Ishikawa (cell line): ENCODE measurements at regions not wholly inside any gene's neighbourhood (a gene's known extent, or its start where the extent isn't known, plus 50 kb on each side); places are given as distances from the start of the nearest gene placed in this dataset.

Experiments used
- CEBPB ChIP-seq: IDR thresholded peaks from 2 replicates; pipeline ENCODE4 v1.6.1; 2012
- CREB1 ChIP-seq: IDR thresholded peaks from 2 replicates; pipeline ENCODE4 v1.6.1; 2012; ENCODE audit warnings: low read depth
- EP300 ChIP-seq: IDR thresholded peaks from 2 replicates; pipeline ENCODE4 v1.6.1; 2012; ENCODE audit warnings: borderline replicate concordance
- FOXM1 ChIP-seq: IDR thresholded peaks from 2 replicates; pipeline ENCODE4 v1.6.1; 2012; ENCODE audit warnings: low read depth, borderline replicate concordance
- NFIC ChIP-seq: IDR thresholded peaks from 2 replicates; pipeline ENCODE4 v1.6.1; 2012
- RAD21 ChIP-seq: IDR thresholded peaks from 2 replicates; pipeline ENCODE4 v1.6.1; 2012; ENCODE audit warnings: low read depth
- TAF1 ChIP-seq: IDR thresholded peaks from 2 replicates; pipeline ENCODE4 v1.6.1; 2012; ENCODE audit warnings: low read depth, mild to moderate bottlenecking
- TCF12 ChIP-seq: IDR thresholded peaks from 2 replicates; pipeline ENCODE4 v1.6.1; 2012; ENCODE audit warnings: low read depth
- TEAD4 ChIP-seq: IDR thresholded peaks from 2 replicates; pipeline ENCODE4 v1.6.1; 2012
- YY1 ChIP-seq: IDR thresholded peaks from 2 replicates; pipeline ENCODE4 v1.6.1; 2012; ENCODE audit warnings: low read depth
- ZBTB7A ChIP-seq: IDR thresholded peaks from 2 replicates; pipeline ENCODE4 v1.6.1; 2012; ENCODE audit warnings: low read depth
- TF ChIP-seq, protein P1 (sequence below): IDR thresholded peaks from 2 replicates; pipeline ENCODE4 v1.6.1; 2012
- TF ChIP-seq, protein P2 (sequence below): IDR thresholded peaks from 2 replicates; pipeline ENCODE4 v1.6.1; 2012; ENCODE audit warnings: low read depth, mild to moderate bottlenecking
- TF ChIP-seq, protein P3 (sequence below): IDR thresholded peaks from 2 replicates; pipeline ENCODE4 v1.6.1; 2012

DNA sequence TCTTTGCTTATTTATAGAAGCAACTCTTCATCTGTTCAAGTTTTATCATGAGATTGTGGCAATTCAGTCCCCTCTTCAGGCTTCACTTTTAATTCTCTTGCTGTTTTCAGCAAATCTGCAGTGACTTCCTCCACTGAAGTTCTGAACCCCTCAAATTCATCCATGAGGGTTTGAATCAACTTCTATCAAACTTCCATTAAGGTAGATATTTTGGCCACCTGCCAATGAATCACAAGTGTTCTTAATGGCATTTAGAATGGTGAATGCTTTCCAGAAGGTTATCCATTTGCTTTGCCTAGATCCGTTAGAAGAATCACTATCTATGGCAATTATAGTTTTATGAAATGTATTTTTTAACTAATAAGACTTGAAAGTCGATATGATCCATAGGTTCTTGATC is 946.7 kb upstream of the B3GALT2 start:
- TF ChIP-seq EP300 = no peak
- no peak for TF ChIP-seq TCF12
- TF ChIP-seq NFIC = no peak; the same call in 1 of the 2 replicates
- TF ChIP-seq, protein P1, sequence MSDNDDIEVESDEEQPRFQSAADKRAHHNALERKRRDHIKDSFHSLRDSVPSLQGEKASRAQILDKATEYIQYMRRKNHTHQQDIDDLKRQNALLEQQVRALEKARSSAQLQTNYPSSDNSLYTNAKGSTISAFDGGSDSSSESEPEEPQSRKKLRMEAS = no peak
- TF ChIP-seq, protein P2, sequence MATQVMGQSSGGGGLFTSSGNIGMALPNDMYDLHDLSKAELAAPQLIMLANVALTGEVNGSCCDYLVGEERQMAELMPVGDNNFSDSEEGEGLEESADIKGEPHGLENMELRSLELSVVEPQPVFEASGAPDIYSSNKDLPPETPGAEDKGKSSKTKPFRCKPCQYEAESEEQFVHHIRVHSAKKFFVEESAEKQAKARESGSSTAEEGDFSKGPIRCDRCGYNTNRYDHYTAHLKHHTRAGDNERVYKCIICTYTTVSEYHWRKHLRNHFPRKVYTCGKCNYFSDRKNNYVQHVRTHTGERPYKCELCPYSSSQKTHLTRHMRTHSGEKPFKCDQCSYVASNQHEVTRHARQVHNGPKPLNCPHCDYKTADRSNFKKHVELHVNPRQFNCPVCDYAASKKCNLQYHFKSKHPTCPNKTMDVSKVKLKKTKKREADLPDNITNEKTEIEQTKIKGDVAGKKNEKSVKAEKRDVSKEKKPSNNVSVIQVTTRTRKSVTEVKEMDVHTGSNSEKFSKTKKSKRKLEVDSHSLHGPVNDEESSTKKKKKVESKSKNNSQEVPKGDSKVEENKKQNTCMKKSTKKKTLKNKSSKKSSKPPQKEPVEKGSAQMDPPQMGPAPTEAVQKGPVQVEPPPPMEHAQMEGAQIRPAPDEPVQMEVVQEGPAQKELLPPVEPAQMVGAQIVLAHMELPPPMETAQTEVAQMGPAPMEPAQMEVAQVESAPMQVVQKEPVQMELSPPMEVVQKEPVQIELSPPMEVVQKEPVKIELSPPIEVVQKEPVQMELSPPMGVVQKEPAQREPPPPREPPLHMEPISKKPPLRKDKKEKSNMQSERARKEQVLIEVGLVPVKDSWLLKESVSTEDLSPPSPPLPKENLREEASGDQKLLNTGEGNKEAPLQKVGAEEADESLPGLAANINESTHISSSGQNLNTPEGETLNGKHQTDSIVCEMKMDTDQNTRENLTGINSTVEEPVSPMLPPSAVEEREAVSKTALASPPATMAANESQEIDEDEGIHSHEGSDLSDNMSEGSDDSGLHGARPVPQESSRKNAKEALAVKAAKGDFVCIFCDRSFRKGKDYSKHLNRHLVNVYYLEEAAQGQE = no peak
- TF ChIP-seq FOXM1 = no peak
- no peak for TF ChIP-seq TEAD4
- TF ChIP-seq CREB1 = no peak
- TF ChIP-seq CEBPB = no peak
- no peak for TF ChIP-seq YY1
- no peak for TF ChIP-seq TAF1
- TF ChIP-seq RAD21 = no peak
- no peak for TF ChIP-seq ZBTB7A
- TF ChIP-seq, protein P3, sequence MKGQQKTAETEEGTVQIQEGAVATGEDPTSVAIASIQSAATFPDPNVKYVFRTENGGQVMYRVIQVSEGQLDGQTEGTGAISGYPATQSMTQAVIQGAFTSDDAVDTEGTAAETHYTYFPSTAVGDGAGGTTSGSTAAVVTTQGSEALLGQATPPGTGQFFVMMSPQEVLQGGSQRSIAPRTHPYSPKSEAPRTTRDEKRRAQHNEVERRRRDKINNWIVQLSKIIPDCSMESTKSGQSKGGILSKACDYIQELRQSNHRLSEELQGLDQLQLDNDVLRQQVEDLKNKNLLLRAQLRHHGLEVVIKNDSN = no peak
